ENCODE measurements at regions not wholly inside any gene's neighbourhood (a gene's known extent, or its start where the extent isn't known, plus 50 kb on each side); places are given as distances from the start of the nearest gene placed in this dataset.

GRCh38 chr13:99743094-99743493 lies 228.5 kb downstream of the ZIC5 start:
- FAIRE-seq, result no peak

GRCh38 chr13:99741960-99742359 lies 229.6 kb downstream of the ZIC5 start:
- no peak for FAIRE-seq
- DNase-seq (ENCODE audit: insufficient read length, low spot score), result no peak
- TF ChIP-seq CTCF (IDR thresholded peaks at IDR 0.05; ENCODE audit: insufficient read depth, missing control alignments), result no peak

More at GRCh38 chr13:99743094-99743493, 228.5 kb downstream of the ZIC5 start:
- no peak for DNase-seq (ENCODE audit: insufficient read length, low spot score)
- TF ChIP-seq CTCF (IDR thresholded peaks at IDR 0.05; ENCODE audit: insufficient read depth, missing control alignments), result no peak

DNA sequence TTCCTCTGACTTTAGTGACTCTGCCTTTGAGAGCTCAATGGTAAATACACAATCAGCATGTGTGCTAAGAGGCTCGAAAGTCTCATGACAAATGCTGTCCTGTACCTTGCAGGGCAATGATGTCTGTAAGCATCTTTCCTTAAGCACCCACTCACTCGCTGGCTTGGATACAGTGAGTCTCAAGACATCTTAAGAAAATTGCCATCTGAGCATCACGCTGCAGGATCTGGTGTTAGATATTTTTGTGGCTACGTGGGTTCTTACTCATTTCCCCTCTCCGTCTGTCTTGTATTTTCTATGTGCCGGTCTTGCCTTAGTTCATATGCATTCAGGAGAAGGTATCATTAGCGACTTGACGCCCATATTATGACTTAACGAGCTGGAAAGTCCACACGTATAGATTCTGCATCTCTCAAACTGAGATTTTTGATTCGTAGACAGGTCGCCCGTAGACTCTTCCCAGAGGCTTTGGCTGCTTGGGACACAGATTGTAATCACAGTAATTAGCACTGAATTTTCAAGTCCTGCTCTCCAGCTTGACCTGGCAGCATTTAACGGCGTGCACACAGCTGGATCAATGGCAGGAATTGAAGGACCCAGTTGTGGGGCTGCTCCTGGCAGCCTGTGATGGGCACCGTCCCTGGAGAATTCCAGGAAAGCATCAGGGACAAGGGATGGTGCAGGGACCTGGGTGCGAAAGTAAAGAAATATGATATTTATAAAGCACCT lies 231.2 kb downstream of the ZIC5 start:
- DNase-seq (ENCODE audit: insufficient read length, low spot score) (no peak), FAIRE-seq (no peak)
- no peak for TF ChIP-seq CTCF (IDR thresholded peaks at IDR 0.05; ENCODE audit: insufficient read depth, missing control alignments)

- FAIRE-seq (no peak), DNase-seq (ENCODE audit: insufficient read length, low spot score) (no peak)
- no peak for TF ChIP-seq CTCF (IDR thresholded peaks at IDR 0.05; ENCODE audit: insufficient read depth, missing control alignments)
Measured at GRCh38 chr13:99738626-99739025, 232.9 kb downstream of the ZIC5 start.

DNA sequence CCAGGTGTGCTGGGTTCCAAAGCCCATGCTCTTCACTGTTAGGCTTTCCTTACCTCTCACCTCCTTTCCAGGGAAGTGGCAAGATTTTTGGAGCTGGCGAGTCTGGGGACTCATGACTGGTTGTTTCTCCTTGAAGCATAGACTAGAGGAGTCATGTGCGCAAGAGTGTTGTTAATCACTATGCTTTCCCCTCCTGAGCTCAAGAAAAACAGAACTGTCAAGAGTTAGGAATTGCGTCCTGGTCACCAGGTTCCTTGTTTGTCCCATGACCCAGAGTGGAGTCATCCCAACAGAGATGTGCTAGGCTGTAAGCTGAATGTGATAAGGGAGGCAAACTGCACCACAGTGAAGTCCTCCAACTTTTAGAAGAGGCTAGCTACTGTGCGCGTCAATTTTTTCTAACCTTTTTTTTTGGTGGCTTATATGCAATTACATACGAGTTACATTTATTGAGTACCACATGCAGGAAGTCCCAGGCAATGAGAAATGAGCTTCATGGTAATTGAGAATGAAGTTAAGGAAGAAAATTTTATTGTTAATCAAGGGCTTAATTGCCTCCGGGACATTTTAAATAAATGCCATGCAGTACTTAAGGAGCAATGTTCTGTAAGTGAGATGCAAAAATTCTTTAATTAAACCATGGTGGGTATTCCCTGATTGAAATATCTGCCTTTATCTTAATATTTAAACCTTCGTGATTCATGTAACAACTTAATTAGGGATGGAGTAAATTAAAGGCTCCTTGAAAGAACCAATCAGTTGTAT lies 233.9 kb downstream of the ZIC5 start:
- DNase-seq (ENCODE audit: insufficient read length, low spot score), result no peak
- no peak for TF ChIP-seq CTCF (IDR thresholded peaks at IDR 0.05; ENCODE audit: insufficient read depth, missing control alignments)
- FAIRE-seq, result no peak

DNA sequence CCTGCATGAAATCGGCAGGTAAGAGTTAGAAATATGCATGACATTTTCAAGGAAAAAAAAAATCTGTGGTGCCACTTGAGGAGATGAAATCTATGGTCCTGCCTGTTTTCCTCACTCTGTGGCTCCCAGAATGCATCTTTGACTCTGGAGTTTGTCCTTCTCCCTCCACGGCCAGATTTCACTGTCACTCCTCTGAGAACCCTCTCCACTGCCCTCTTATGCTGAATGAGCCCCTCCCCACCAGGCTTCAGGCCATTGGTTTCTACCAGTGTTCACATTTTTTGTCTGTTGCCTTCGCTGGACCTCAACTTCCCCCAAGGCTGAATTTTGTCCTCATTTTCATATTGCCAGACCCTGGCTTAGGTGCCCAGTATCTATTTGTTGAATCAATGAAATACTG lies 235.0 kb downstream of the ZIC5 start:
- no peak for TF ChIP-seq CTCF (IDR thresholded peaks at IDR 0.05; ENCODE audit: insufficient read depth, missing control alignments)
- no peak for FAIRE-seq
- DNase-seq (ENCODE audit: insufficient read length, low spot score), result no peak
